Endothelial cell of umbilical vein (primary cell): ENCODE measurements at regions not wholly inside any gene's neighbourhood (a gene's known extent, or its start where the extent isn't known, plus 50 kb on each side); places are given as distances from the start of the nearest gene placed in this dataset.

Experiments
- BruUV-seq: library from RNA; stranded (reverse); fragments of 400-500 nt; replicated peaks from 2 replicates; lab custom pipeline; 2021; lab: Mats Ljungman, UMichigan
- CTCF ChIA-PET: fragments of 300-600, 350-600 bp; sonication (Branson Sonifier 250); formaldehyde crosslinking; loops from one replicate; lab custom pipeline; 2021; ENCODE audit warnings: antibody characterized with exemption, inconsistent platforms; lab: Charles Lee
- POLR2A ChIA-PET: fragments of 300-600, 350-600 bp; sonication (Branson Sonifier 250); formaldehyde crosslinking; loops from one replicate; lab custom pipeline; 2021; ENCODE audit warnings: antibody characterized with exemption, inconsistent platforms; lab: Charles Lee
- DNase-seq: peaks from one replicate; pipeline ENCODE4 v3.0.0-alpha.2; 2011; ENCODE audit warnings: low read depth, low spot score
- FAIRE-seq: peaks from 2 replicates; lab custom pipeline; 2011; peaks lifted over from hg19 to GRCh38; lab: Jason Lieb, UNC
- H2AFZ ChIP-seq: 2 replicates; pipeline ENCODE4 v1.6.0; 2012; ENCODE audit warnings: low read depth, low read length, control low read depth, inconsistent platforms
- H3K27ac ChIP-seq: 2 replicates; pipeline ENCODE4 v1.5.1; 2011; ENCODE audit warnings: low read depth, mild to moderate bottlenecking, control low read depth, low read length, moderate library complexity; ENCODE audit not compliant: insufficient read depth
- H3K27me3 ChIP-seq, 2 experiments: 2 replicates each; pipeline versions ENCODE4 v1.6.0 to v1.6.1; 2011; ENCODE audit warnings: low read length in 2 of 2, mixed read lengths in 1 of 2; ENCODE audit not compliant: control insufficient read depth in 2 of 2, insufficient read depth in 2 of 2
- H3K36me3 ChIP-seq, 2 experiments: 2 replicates in 1 of 2; 3 replicates in 1 of 2; pipeline ENCODE4 v1.5.1; 2011; ENCODE audit warnings: low read length in 2 of 2, mild to moderate bottlenecking in 1 of 2, moderate library complexity in 1 of 2; ENCODE audit not compliant: control insufficient read depth in 2 of 2, insufficient read depth in 2 of 2; ENCODE audit errors: extremely low read depth in 1 of 2
- H3K4me1 ChIP-seq: 3 replicates; pipeline ENCODE4 v1.5.1; 2011; ENCODE audit warnings: mild to moderate bottlenecking, low read length; ENCODE audit not compliant: control insufficient read depth, insufficient read depth; ENCODE audit errors: extremely low read depth
- H3K4me2 ChIP-seq: 2 replicates; pipeline ENCODE4 v1.6.1; 2011; ENCODE audit warnings: low read length, control low read depth, mixed read lengths; ENCODE audit not compliant: insufficient read depth
- H3K4me3 ChIP-seq, 3 experiments: fragments of 200-600 bp in 1 of 3; sonication (generic), shearing (Covaris generic) in 1 of 3; replicated peaks in 1 of 3; 2 replicates each; pipeline ENCODE4 v1.5.1; 2011 to 2016; ENCODE audit warnings: control low read depth in 3 of 3, low read length in 3 of 3, mild to moderate bottlenecking in 2 of 3, inconsistent platforms in 1 of 3, low read depth in 1 of 3, moderate library complexity in 1 of 3; ENCODE audit not compliant: insufficient read depth in 1 of 3
- H3K79me2 ChIP-seq: 2 replicates; pipeline ENCODE4 v1.6.0; 2012; ENCODE audit warnings: low read length, inconsistent platforms; ENCODE audit not compliant: control insufficient read depth, insufficient read depth
- H3K9ac ChIP-seq: replicated peaks from 2 replicates; pipeline ENCODE3; 2011; ENCODE audit warnings: low read length, control low read depth; ENCODE audit not compliant: insufficient read depth; ENCODE audit errors: extremely low read depth
- H3K9me1 ChIP-seq: replicated peaks from 3 replicates; pipeline ENCODE4 v1.6.0; 2011; ENCODE audit warnings: mild to moderate bottlenecking, low read length; ENCODE audit not compliant: control insufficient read depth, insufficient read depth; ENCODE audit errors: extremely low read depth
- H3K9me3 ChIP-seq: replicated peaks from 2 replicates; pipeline ENCODE4 v1.5.1; 2012; ENCODE audit warnings: low read length, inconsistent platforms; ENCODE audit not compliant: control insufficient read depth, insufficient read depth
- H4K20me1 ChIP-seq: replicated peaks from 2 replicates; pipeline ENCODE3; 2011; ENCODE audit warnings: mild to moderate bottlenecking, low read length; ENCODE audit not compliant: control insufficient read depth, insufficient read depth; ENCODE audit errors: extremely low read depth
- CTCF ChIP-seq, 2 donors: IDR thresholded peaks; 1 replicate in 1 of 2; 2 replicates in 1 of 2; pipeline ENCODE4 v1.5.1; 2011; ENCODE audit warnings: low read length in 2 of 2, mild to moderate bottlenecking in 2 of 2, moderate library complexity in 2 of 2, control low read depth in 1 of 2, inconsistent platforms in 1 of 2, low read depth in 1 of 2; ENCODE audit not compliant: insufficient read depth in 1 of 2; ENCODE audit errors: extremely low read depth in 1 of 2
- EZH2 ChIP-seq: IDR thresholded peaks from 2 replicates; pipeline ENCODE4 v1.6.1; 2012; ENCODE audit warnings: borderline replicate concordance, low read depth, mild to moderate bottlenecking, moderate library complexity, low read length, inconsistent platforms; ENCODE audit not compliant: severe bottlenecking
- FOS ChIP-seq: IDR thresholded peaks from 2 replicates; pipeline ENCODE4 v1.6.1; 2011; ENCODE audit warnings: mild to moderate bottlenecking, low read length, moderate library complexity, borderline replicate concordance; ENCODE audit not compliant: insufficient read depth
- GATA2 ChIP-seq: IDR thresholded peaks from 2 replicates; pipeline ENCODE4 v1.7.0; 2011; ENCODE audit warnings: low read depth, mild to moderate bottlenecking, moderate library complexity, mixed read lengths, low read length; ENCODE audit not compliant: insufficient read length, insufficient read depth
- JUN ChIP-seq: IDR thresholded peaks from 2 replicates; pipeline ENCODE4 v1.6.1; 2011; ENCODE audit warnings: borderline replicate concordance, low read depth; ENCODE audit not compliant: insufficient read length, insufficient read depth
- MAX ChIP-seq: IDR thresholded peaks from 2 replicates; pipeline ENCODE4 v1.6.1; 2011; ENCODE audit not compliant: insufficient read depth, insufficient read length
- MYC ChIP-seq: IDR thresholded peaks from one replicate; pipeline ENCODE4 v1.6.1; 2011; ENCODE audit warnings: mild to moderate bottlenecking, low read depth, low read length
- POLR2A ChIP-seq: IDR thresholded peaks from 2 replicates; pipeline ENCODE4 v1.6.1; 2012; ENCODE audit warnings: low read depth, mild to moderate bottlenecking, control low read depth, low read length
- POLR2AphosphoS5 ChIP-seq: IDR thresholded peaks from 2 replicates; pipeline ENCODE4 v1.6.1; 2012; ENCODE audit warnings: low read depth, mild to moderate bottlenecking, control low read depth, low read length, moderate library complexity; ENCODE audit not compliant: insufficient read depth
- dilution Hi-C: fragments of 300-500 bp; cut with MboI; formaldehyde crosslinking; loops from one replicate; pipeline ENCODE4 v1.15.0; 2019; ENCODE audit warnings: low sequenced_read_pairs; ENCODE audit not compliant: extremely low pct_ligation_motif_present
- intact Hi-C: fragments of 100-400 bp; cut with micrococcal nuclease; formaldehyde crosslinking; loops from one replicate; pipeline ENCODE4 v1.10.0; 2022

- peaks cover 2% of the 10 kb centered on the region for H3K9me3 ChIP-seq
- BruUV-seq: no TSS peak
- ChIA-PET POLR2A (no interaction called here), CTCF (no interaction called here)
- no peak overlapping the region for H3K27ac ChIP-seq
- intact Hi-C loops: no loop called here
- no peak overlapping the region for H3K4me3 ChIP-seq
- no peak overlapping the region for H3K9ac ChIP-seq
- H2AFZ ChIP-seq: no peak overlapping the region
- H3K9me1 ChIP-seq: no peaks in the 10 kb centered on the region
- dilution Hi-C loops: no loop called here
- H3K36me3 ChIP-seq: no peaks in the 10 kb centered on the region
- H3K4me2 ChIP-seq: no peak overlapping the region
- H3K79me2 ChIP-seq: no peaks in the 10 kb centered on the region
- DNase-seq: no peak
- no peaks in the 10 kb centered on the region for H3K4me1 ChIP-seq
- no peaks in the 10 kb centered on the region for H3K27me3 ChIP-seq
- no peaks in the 10 kb centered on the region for H4K20me1 ChIP-seq
- no peak for FAIRE-seq
- no peak for TF ChIP-seq CTCF (IDR thresholded peaks at IDR 0.05; ENCODE audit: extremely low read depth in 1 of 2, insufficient read depth in 1 of 2, low read depth in 1 of 2, low read length in 2 of 2)
- no peak for TF ChIP-seq MAX
- TF ChIP-seq GATA2: no peak
- TF ChIP-seq JUN: no peak
- TF ChIP-seq POLR2AphosphoS5: no peak
- no peak for TF ChIP-seq MYC
- TF ChIP-seq POLR2A: no peak
- no peak for TF ChIP-seq EZH2
- TF ChIP-seq FOS: no peak
These were observed 2390.9 kb upstream of the RAG2 start for GRCh38 chr11:38988908-38989307.
